Activated T-helper 17 cell treated with anti-CD3 and anti-CD28 coated beads, Interleukin-2, amount 50 U/mL, for 72 hours (primary cell): ENCODE measurements at regions not wholly inside any gene's neighbourhood (a gene's known extent, or its start where the extent isn't known, plus 50 kb on each side); places are given as distances from the start of the nearest gene placed in this dataset.

Source experiments
- ATAC-seq: fragments of 150-1000 bp; cut with Tn5 transposase; replicated peaks from 2 replicates; pipeline ENCODE4 v1.10.0; 2021; ENCODE audit warnings: mild to moderate bottlenecking, moderate library complexity
- H3K27ac Mint-ChIP-seq: one replicate; pipeline ENCODE4 v1.8.0; 2022; ENCODE audit warnings: mixed read lengths
- H3K27me3 Mint-ChIP-seq: one replicate; pipeline ENCODE4 v1.8.0; 2022; ENCODE audit warnings: mixed read lengths
- H3K36me3 Mint-ChIP-seq: one replicate; pipeline ENCODE4 v1.8.0; 2022; ENCODE audit warnings: low read depth, mild to moderate bottlenecking, mixed read lengths
- H3K4me1 Mint-ChIP-seq: one replicate; pipeline ENCODE4 v1.8.0; 2022; ENCODE audit warnings: mixed read lengths
- H3K4me3 Mint-ChIP-seq: one replicate; pipeline ENCODE4 v1.8.0; 2022; ENCODE audit warnings: mild to moderate bottlenecking, mixed read lengths
- H3K9me3 Mint-ChIP-seq: one replicate; pipeline ENCODE4 v1.8.0; 2022; ENCODE audit warnings: mixed read lengths

DNA sequence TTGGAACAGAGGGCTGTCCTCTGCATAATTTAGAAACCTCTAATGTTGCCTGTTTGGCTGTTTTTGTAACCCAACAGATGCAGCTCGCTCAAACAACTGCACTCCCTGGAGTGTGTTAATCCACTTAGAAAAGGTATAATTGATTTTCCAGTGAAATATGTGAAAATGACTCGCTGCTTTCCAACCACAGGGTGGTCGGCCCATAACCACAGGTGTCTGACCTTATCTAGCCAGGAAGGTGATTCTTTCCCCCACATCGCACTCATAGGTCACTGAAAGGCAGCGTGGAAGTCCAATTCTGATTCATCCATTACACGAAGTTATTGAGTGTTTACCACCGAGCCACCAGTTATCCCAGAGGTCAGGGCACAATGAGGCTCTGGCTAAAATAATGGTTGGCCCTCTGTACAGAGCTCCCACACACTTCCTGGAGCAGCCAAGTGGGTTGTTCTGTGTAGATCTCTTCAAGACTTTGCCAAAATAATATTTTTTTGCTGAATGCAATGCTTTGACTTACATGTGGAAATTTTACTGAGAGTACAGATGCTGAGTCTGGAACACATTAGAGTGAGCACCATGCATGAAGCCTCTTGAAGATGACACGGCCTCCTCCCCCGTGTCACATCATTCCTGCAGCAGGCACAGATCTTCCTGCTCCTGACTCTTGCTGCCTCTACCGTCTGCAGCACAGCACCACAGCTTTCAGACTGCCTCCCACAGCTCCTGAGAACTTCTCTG is 396.2 kb downstream of the ZNF516 start:
- Mint-ChIP-seq H3K4me3 (no peak overlapping the region), H3K36me3 (no peaks in the 10 kb centered on the region), H3K4me1 (no peaks in the 10 kb centered on the region), H3K9me3 (peaks cover 8% of the 10 kb centered on the region), H3K27ac (no peak overlapping the region), H3K27me3 (peaks cover 8% of the 10 kb centered on the region)
- ATAC-seq: peak; percentile 34

GRCh38 chr18:76081536-76081935 is 413.5 kb downstream of the ZNF516 start:
- H3K4me3 Mint-ChIP-seq: no peak overlapping the region
- no peaks in the 10 kb centered on the region for H3K9me3 Mint-ChIP-seq
- H3K4me1 Mint-ChIP-seq: no peaks in the 10 kb centered on the region
- H3K27me3 Mint-ChIP-seq: peaks cover 3% of the 10 kb centered on the region
- H3K27ac Mint-ChIP-seq: no peak overlapping the region
- no peaks in the 10 kb centered on the region for H3K36me3 Mint-ChIP-seq
- no peak for ATAC-seq

DNA sequence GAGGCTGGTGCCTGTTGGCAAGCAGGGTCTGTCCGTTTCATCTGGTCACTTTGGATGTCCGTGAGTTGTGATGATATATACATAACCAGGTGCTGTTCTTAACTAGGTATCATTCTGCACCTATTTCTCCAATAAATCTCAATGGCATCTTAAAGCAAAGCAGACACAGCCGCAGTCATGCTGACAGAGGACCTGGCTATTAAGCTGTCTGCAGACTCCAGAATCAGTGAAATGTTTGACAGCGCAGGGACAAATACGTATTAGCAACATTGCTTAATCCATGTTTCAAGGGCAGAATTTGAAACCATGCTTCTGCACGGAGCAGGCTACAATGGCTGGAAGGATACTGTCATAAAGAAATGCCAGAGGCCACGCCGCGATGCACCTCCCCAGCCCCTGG is 414.6 kb downstream of the ZNF516 start:
- peaks cover 6% of the 10 kb centered on the region for H3K27me3 Mint-ChIP-seq
- H3K36me3 Mint-ChIP-seq: no peaks in the 10 kb centered on the region
- H3K27ac Mint-ChIP-seq: no peak overlapping the region
- H3K9me3 Mint-ChIP-seq: no peaks in the 10 kb centered on the region
- H3K4me1 Mint-ChIP-seq: no peaks in the 10 kb centered on the region
- no peak overlapping the region for H3K4me3 Mint-ChIP-seq
- ATAC-seq: no peak

GRCh38 chr18:76075777-76076176 is 419.3 kb downstream of the ZNF516 start:
- Mint-ChIP-seq H3K4me1 (no peaks in the 10 kb centered on the region), H3K36me3 (no peaks in the 10 kb centered on the region), H3K27me3 (peaks cover 8% of the 10 kb centered on the region), H3K4me3 (no peak overlapping the region), H3K27ac (no peak overlapping the region), H3K9me3 (no peaks in the 10 kb centered on the region)
- no peak for ATAC-seq

GRCh38 chr18:76064998-76065397 is 430.0 kb downstream of the ZNF516 start:
- no peaks in the 10 kb centered on the region for H3K4me1 Mint-ChIP-seq
- no peaks in the 10 kb centered on the region for H3K27me3 Mint-ChIP-seq
- no peak for ATAC-seq
- H3K27ac Mint-ChIP-seq: no peak overlapping the region
- no peaks in the 10 kb centered on the region for H3K36me3 Mint-ChIP-seq
- no peaks in the 10 kb centered on the region for H3K9me3 Mint-ChIP-seq
- H3K4me3 Mint-ChIP-seq: no peak overlapping the region

DNA sequence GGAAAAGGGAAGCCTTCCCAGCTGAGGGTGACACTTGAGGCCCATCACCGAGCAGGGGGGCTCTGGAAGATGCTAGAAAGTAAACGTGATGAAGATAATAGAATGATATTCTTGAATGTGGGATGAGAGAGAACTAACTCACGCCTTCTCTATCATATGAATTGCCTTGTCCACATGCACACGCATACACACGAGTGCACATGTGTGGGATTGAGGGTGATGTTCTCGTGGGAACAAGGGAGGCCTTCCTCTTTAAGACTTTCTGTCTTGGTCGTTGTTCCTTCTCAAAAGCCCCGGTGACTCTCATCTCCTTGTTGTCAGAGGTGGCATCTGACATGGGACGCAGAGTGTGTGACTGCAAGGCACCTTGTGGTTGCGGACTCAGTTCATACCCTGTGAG is 436.9 kb downstream of the ZNF516 start:
- H3K4me3 Mint-ChIP-seq: no peak overlapping the region
- H3K4me1 Mint-ChIP-seq: no peaks in the 10 kb centered on the region
- H3K27me3 Mint-ChIP-seq: no peaks in the 10 kb centered on the region
- no peaks in the 10 kb centered on the region for H3K9me3 Mint-ChIP-seq
- H3K36me3 Mint-ChIP-seq: no peaks in the 10 kb centered on the region
- no peak overlapping the region for H3K27ac Mint-ChIP-seq
- ATAC-seq: no peak

DNA sequence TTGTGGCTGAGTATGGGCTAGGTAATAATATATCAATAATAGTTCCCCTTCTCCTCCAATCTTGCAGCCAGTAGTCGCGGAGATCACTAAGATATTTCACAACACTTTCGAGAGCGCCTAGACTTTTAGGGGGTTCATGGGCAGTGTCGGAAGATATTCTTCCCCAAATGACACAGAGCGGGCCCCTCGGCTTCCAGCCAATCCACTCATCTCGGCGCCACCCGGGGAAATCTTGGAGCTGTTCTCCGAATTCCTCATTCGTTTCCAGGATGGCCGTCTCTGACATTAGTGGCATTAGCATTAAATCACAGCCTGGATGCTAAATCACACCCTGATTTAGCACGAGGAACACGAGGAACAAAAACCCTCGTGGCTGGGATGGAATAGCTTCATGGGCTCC is 437.7 kb downstream of the ZNF516 start:
- Mint-ChIP-seq H3K4me3 (no peak overlapping the region), H3K27me3 (no peaks in the 10 kb centered on the region), H3K4me1 (no peaks in the 10 kb centered on the region), H3K9me3 (no peaks in the 10 kb centered on the region), H3K27ac (no peak overlapping the region), H3K36me3 (no peaks in the 10 kb centered on the region)
- no peak for ATAC-seq

DNA sequence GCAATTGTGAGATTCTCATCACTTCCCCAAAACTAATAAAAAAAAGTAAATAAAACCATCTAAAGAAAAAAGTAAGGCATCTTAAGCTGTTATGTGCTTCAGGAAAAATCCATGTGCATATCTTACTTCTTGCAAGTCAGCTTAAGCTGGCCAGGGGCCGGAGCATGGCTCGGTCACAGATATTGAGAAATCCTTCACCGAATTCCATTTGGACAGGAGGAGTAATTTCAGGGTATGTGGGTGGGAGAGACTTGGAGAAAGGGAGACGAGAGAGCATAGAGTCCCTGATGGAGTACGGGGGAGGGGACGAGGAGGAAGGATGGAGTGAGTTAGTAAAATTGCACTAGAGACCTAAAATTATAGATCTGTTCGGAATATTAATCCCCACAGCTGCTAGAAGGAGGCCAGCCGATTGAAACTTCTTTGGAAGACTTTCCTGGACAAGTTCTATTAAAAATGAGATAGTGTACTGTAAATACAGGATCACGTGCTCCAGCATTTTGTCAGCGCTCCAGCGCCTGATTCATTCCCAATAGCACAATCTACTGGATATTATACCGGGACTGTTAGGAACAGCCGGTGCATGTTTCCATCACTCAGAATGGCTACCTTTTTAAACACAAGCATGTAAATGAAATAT is 438.5 kb downstream of the ZNF516 start:
- Mint-ChIP-seq H3K27me3 (no peaks in the 10 kb centered on the region), H3K9me3 (no peaks in the 10 kb centered on the region), H3K27ac (no peak overlapping the region), H3K36me3 (no peaks in the 10 kb centered on the region), H3K4me1 (no peaks in the 10 kb centered on the region), H3K4me3 (no peak overlapping the region)
- no peak for ATAC-seq

DNA sequence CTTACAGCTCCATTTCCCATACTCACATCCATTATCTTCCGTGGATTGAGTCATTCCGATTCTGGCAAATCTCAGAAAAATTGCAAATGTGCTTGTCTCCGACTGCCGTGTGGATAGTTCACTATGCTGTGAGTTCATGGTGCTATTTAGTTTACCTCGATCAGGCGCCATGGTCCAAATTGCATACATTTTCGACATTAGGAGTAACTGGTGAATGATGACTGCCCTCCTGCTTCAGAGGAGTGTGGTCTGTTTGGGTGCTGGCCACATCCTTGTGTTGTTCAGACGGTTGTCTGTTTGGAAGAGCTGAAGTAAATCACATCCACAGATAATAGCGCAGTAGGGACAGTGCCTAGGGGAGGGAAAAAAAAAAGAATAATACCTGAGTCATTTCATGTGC is 439.5 kb downstream of the ZNF516 start:
- Mint-ChIP-seq H3K4me1 (no peaks in the 10 kb centered on the region), H3K36me3 (no peaks in the 10 kb centered on the region), H3K27me3 (no peaks in the 10 kb centered on the region), H3K9me3 (no peaks in the 10 kb centered on the region), H3K27ac (no peak overlapping the region), H3K4me3 (no peak overlapping the region)
- no peak for ATAC-seq

GRCh38 chr18:76055025-76055424 is 440.0 kb downstream of the ZNF516 start:
- Mint-ChIP-seq H3K4me1 (no peaks in the 10 kb centered on the region), H3K27me3 (no peaks in the 10 kb centered on the region), H3K36me3 (no peaks in the 10 kb centered on the region), H3K9me3 (no peaks in the 10 kb centered on the region), H3K4me3 (no peak overlapping the region), H3K27ac (no peak overlapping the region)
- ATAC-seq: no peak

GRCh38 chr18:76054156-76054555 is 440.9 kb downstream of the ZNF516 start:
- H3K27ac Mint-ChIP-seq: no peak overlapping the region
- ATAC-seq: no peak
- no peaks in the 10 kb centered on the region for H3K4me1 Mint-ChIP-seq
- H3K9me3 Mint-ChIP-seq: no peaks in the 10 kb centered on the region
- H3K4me3 Mint-ChIP-seq: no peak overlapping the region
- H3K27me3 Mint-ChIP-seq: no peaks in the 10 kb centered on the region
- H3K36me3 Mint-ChIP-seq: no peaks in the 10 kb centered on the region

- no peak overlapping the region for H3K27ac Mint-ChIP-seq
- no peak for ATAC-seq
- H3K27me3 Mint-ChIP-seq: no peaks in the 10 kb centered on the region
- no peaks in the 10 kb centered on the region for H3K9me3 Mint-ChIP-seq
- H3K4me3 Mint-ChIP-seq: no peak overlapping the region
- H3K36me3 Mint-ChIP-seq: no peaks in the 10 kb centered on the region
- no peaks in the 10 kb centered on the region for H3K4me1 Mint-ChIP-seq
Observed at GRCh38 chr18:76053551-76053950, 441.5 kb downstream of the ZNF516 start.

DNA sequence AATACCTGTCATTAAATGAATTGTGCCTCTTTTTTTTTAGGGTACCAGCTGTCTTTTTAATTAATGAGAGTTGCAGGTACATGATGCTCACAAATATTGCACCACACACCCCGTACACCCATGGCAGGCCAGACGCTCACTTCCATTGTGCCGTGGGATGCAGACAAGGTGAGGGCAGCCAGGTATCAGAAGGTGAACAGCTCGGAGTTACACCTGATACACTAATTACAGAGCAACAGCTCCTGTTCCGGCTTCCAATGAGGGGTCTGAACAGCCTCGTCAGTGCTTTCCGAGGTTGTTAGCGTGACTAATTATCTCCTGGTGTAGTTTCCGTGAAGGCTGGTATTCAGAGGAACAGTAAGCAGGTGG is 442.8 kb downstream of the ZNF516 start:
- Mint-ChIP-seq H3K27me3 (no peaks in the 10 kb centered on the region), H3K36me3 (no peaks in the 10 kb centered on the region), H3K27ac (no peak overlapping the region), H3K4me3 (no peak overlapping the region), H3K9me3 (no peaks in the 10 kb centered on the region), H3K4me1 (no peaks in the 10 kb centered on the region)
- no peak for ATAC-seq

- Mint-ChIP-seq H3K27me3 (no peaks in the 10 kb centered on the region), H3K4me3 (no peak overlapping the region), H3K4me1 (no peaks in the 10 kb centered on the region), H3K36me3 (no peaks in the 10 kb centered on the region), H3K9me3 (no peaks in the 10 kb centered on the region), H3K27ac (no peak overlapping the region)
- ATAC-seq: no peak
Observed at GRCh38 chr18:76051396-76052226, 443.4 kb downstream of the ZNF516 start.

- H3K27ac Mint-ChIP-seq: no peak overlapping the region
- H3K4me3 Mint-ChIP-seq: no peak overlapping the region
- no peaks in the 10 kb centered on the region for H3K9me3 Mint-ChIP-seq
- no peaks in the 10 kb centered on the region for H3K36me3 Mint-ChIP-seq
- no peaks in the 10 kb centered on the region for H3K27me3 Mint-ChIP-seq
- H3K4me1 Mint-ChIP-seq: no peaks in the 10 kb centered on the region
- ATAC-seq: no peak
Observed at GRCh38 chr18:76046221-76046620, 448.8 kb downstream of the ZNF516 start.
